GM21737 (cell line): ENCODE measurements at regions not wholly inside any gene's neighbourhood (a gene's known extent, or its start where the extent isn't known, plus 50 kb on each side); places are given as distances from the start of the nearest gene placed in this dataset.

ENCODE experiments used
- ATAC-seq: cut with Tn5 transposase; IDR thresholded peaks from one replicate; pipeline ENCODE4 v1.9.1; 2021; ENCODE audit warnings: mild to moderate bottlenecking, moderate library complexity; ENCODE audit not compliant: unreplicated experiment

DNA sequence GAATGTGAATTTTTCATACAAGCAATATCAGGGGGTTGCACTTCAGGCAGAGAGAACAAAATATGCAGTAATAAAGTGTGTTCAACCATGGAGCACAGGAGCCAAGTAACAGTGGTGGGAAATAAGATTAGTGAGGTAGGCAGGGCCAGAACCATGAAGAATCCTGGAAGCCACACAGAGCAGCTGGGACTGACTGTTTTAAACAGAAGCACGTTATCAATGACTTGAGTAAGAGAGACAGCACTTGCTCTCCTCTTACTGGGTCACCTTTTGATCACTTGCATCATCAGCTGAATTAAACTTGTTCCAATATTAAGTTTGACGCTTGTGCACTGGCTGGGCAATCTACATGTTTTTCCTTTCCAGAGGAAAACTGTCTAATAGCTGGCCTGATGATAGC lies 238.5 kb downstream of the TBX18 start:
- no peak for ATAC-seq

DNA sequence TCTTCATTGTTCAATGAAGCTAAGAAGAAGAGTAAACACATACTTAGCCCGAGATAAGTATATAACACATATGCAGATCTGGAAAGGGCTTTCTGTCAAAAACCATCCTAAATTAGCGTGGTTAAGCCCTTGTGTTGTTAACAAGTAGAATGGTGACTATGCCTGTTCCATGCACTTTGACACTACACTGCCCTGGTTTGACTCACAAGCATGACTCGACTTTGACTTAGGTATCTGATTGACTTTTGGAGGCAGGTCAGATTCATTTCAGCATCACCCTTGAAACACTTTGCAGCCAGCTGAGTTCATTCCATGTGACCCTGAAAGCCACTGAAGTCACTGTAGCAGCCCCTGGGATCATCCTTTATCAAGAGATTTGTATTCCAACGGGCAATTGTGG lies 239.8 kb downstream of the TBX18 start:
- no peak for ATAC-seq

- ATAC-seq = no peak
Measured at GRCh38 chr6:84522135-84522549, 242.3 kb downstream of the TBX18 start.

- no peak for ATAC-seq
Measured at GRCh38 chr6:84521511-84521910, 242.9 kb downstream of the TBX18 start.

- ATAC-seq = no peak
Measured at GRCh38 chr6:84517741-84518530, 246.5 kb downstream of the TBX18 start.

GRCh38 chr6:84516154-84516553 lies 248.2 kb downstream of the TBX18 start:
- ATAC-seq = no peak

GRCh38 chr6:84515067-84515466 lies 249.3 kb downstream of the TBX18 start:
- no peak for ATAC-seq

DNA sequence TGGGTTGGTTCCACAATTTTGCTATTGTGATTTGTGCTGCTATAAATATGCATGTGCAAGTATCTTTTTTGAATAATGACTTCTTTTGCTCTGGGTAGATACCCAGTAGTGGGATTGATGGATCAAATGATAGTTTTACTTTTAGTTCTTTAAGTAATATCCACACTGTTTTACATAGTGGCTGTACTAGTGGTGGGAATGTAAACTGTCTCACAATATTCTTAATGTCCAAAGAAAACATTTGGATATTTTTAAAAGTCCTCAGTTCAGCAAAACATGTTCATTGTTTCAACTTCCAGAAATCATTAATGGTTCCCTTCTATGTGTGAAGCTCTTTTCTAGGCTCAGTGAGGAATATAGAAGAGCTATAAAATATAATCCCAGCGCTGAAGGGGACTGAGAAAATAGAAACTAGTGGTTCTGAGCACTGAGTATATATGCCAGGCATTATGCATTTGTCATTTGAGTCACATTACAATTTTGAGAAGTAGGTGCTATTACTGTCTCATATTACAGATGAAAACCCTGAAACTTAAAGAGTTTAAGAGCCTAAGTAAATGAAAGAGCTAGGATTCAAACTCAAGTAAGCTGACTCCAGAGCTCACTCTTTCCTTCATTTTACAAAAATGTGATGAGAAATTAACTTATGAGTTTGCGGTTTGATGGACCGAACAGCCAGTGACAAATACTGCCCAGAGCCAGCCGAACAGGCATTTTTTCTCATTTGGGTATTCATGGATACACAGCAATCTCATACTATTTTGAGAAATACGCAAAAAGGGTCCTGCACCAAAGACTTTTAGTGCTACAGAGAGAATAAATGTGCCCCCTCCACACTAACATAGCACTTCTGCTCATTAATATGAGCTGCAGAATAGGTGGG lies 250.1 kb downstream of the TBX18 start:
- ATAC-seq = no peak

GRCh38 chr6:84512391-84512790 lies 252.0 kb downstream of the TBX18 start:
- no peak for ATAC-seq

GRCh38 chr6:84511929-84512328 lies 252.5 kb downstream of the TBX18 start:
- no peak for ATAC-seq

GRCh38 chr6:84508981-84509380 lies 255.4 kb downstream of the TBX18 start:
- no peak for ATAC-seq

GRCh38 chr6:84508334-84508733 lies 256.1 kb downstream of the TBX18 start:
- ATAC-seq = no peak

DNA sequence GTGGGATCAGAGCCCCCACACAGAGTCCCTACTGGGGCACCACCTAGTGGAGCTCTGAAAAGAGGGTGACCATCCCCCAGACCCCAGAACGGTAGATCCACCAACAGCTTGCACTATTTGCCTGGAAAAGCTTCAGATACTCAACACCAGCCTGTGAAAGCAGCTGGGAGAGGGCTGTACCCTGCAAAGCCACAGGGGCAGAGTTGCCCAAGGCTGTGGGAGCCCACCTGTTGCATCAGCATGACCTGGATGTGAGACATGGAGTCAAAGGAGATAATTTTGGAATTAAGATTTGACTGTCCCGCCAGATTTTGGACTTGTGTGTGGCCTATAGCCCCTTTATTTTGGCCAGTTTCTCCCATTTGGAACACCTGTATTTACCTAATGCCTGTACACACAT lies 260.4 kb downstream of the TBX18 start:
- ATAC-seq = no peak

DNA sequence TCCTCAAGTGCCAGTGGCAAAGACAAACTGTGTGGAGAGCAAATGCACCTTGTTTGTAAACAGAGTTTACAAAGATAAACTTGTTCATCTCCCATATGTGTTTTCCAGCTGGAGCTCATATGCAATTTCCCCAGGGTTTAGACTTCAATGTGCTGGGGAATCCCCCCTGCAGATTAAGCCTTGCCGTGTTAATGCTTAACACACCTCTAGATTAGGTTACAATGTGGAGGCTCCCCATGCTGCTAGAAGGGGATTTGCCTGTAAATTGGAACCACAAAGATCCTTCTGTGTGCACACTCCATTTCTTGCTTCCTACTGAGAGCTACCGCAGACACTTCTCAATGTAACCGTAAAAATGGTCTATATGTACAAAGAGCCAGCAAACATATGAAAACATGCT lies 263.1 kb downstream of the TBX18 start:
- ATAC-seq = no peak

DNA sequence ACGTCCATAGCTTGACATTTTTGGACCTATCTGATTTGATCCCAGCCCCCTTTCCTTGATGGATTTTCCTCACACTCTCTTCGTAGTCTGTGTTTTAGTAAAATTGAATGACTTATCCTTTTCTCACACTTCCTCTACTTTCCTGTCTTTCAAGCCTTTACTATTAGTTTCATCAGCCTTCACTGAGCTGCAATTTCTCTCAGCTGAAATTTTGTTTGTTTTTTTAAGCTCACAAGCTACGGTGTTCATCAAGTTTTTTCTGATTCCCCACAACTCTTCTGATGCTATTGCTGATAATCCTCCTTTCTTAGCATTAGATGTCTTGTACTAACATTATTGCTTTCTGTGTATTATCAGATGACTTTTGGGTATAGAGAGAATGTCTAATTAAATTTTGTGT lies 263.7 kb downstream of the TBX18 start:
- no peak for ATAC-seq

GRCh38 chr6:84498905-84499304 lies 265.5 kb downstream of the TBX18 start:
- no peak for ATAC-seq

DNA sequence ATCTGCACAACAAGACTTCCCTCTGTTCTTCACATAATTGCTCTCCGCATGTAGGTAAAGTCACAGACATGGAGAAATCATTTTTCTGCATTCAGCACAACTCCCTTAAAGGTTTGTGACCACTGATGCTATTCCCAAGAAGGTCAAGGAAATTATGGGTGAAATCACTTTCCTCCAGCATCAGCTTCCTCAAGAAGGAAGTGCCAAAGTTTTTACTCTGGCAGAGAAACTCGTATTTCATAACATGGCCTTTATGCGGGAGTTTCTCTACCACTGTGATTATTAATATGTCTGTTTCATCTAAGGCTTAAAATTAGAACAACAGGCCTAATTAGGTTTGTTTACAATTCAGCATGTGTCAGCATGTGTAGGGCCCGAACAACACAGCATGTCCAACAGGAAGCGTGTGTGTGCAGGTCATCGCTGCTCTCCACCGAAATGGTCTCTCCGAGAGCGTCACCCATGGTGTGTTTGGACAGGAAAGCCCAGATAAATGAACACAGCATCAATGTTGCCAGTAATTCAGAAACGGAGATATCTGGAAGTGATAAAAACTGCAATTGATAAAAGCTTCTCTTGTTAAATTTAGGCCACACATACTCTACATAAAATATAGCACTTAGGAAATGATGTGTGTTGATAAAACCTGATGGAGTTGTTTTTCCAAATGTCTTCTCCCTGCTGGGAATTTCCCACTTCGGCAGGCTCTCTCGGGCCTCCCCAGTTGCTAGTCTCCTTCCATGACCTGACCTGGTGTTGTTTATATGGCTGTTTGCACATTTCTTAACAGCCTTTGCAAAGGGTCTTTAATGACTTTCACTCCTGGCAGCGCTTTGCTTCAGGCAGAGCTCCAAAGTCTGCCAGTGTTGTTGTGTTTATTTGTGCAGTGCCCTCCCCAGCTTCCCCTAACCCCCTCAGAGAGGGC lies 265.1 kb upstream of the CEP162 start:
- ATAC-seq = no peak

- ATAC-seq = no peak
Measured at GRCh38 chr6:84489598-84489997, 262.2 kb upstream of the CEP162 start.

DNA sequence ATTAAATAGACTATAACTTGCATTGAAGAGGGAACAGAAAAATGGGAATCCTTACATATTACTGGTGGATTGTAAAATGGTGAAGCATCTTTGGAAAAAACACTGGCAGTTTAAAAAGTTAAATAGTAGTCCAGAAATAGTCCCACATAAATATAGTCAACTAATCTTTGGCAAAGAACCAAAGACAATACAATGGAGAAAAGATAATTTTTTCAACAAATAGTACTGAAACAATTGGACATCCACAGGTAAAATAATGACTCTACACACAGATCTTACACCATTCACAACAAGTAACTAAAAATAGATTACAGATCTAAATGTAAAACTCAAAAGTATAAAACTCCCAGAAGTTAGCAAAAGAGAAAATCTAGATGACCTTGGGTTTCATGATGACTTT lies 259.1 kb upstream of the CEP162 start:
- ATAC-seq = no peak

DNA sequence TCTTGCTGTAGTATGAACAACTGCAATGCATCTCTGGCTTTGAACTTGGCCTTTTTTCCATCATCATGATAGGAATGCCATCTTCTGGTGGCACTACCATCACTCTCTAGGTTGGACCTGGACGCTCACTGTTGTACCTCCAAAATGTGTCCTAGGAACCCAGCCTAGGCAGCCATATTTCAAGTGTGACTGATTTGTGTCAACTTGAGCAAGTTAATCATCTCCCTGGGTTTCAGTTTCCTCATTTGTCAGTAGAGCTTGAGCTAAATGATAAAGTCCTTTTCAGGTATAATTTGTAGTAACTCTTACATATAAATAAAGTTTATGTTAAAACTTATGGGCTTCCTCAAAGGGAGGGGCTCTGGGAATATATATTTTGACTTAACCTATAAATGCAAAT lies 241.7 kb upstream of the CEP162 start:
- ATAC-seq = no peak

DNA sequence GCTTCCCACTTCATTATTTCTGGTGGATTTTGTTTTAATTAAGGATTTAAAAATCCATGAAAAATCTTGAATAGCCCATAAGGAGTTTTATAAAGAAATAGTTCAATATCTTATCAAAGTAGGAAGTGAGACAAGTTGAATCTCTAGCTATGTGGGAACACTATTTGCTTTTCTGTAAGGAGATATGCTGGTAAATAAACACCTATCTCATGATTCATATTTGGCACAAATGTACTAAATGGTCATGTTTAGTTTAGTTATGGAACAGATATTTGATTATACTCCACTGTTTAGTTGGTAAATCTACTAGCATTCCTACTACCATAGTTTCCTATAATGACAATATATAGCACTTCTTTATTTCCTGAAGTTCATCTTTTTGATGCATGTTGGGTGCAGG lies 239.9 kb upstream of the CEP162 start:
- no peak for ATAC-seq
